ENCODE measurements at regions not wholly inside any gene's neighbourhood (a gene's known extent, or its start where the extent isn't known, plus 50 kb on each side); places are given as distances from the start of the nearest gene placed in this dataset.

DNA sequence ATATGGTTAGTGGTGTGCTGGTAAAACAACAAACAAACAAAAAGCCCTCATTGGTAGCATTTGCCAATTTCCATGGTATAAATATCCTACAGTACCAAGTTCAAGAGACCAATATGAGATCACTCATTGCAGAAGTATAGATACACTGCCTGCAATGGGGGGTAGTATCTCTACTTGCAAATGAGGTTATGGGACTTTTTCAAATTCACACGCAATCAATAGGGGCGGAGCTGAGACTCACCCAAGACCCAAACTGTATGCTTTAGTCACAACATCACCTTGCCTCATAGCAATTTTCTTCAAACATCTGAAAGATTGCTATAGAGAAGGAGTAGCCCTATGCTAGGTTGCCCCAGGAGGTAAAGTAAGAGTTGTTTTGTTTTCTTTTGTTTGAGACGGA is 93.7 kb downstream of the VCPKMT start:
- H3K27ac ChIP-seq = no peak overlapping the region
- TF ChIP-seq, protein P1, sequence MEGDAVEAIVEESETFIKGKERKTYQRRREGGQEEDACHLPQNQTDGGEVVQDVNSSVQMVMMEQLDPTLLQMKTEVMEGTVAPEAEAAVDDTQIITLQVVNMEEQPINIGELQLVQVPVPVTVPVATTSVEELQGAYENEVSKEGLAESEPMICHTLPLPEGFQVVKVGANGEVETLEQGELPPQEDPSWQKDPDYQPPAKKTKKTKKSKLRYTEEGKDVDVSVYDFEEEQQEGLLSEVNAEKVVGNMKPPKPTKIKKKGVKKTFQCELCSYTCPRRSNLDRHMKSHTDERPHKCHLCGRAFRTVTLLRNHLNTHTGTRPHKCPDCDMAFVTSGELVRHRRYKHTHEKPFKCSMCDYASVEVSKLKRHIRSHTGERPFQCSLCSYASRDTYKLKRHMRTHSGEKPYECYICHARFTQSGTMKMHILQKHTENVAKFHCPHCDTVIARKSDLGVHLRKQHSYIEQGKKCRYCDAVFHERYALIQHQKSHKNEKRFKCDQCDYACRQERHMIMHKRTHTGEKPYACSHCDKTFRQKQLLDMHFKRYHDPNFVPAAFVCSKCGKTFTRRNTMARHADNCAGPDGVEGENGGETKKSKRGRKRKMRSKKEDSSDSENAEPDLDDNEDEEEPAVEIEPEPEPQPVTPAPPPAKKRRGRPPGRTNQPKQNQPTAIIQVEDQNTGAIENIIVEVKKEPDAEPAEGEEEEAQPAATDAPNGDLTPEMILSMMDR (conservative IDR thresholded peaks at IDR 0.05) = no peak

DNA sequence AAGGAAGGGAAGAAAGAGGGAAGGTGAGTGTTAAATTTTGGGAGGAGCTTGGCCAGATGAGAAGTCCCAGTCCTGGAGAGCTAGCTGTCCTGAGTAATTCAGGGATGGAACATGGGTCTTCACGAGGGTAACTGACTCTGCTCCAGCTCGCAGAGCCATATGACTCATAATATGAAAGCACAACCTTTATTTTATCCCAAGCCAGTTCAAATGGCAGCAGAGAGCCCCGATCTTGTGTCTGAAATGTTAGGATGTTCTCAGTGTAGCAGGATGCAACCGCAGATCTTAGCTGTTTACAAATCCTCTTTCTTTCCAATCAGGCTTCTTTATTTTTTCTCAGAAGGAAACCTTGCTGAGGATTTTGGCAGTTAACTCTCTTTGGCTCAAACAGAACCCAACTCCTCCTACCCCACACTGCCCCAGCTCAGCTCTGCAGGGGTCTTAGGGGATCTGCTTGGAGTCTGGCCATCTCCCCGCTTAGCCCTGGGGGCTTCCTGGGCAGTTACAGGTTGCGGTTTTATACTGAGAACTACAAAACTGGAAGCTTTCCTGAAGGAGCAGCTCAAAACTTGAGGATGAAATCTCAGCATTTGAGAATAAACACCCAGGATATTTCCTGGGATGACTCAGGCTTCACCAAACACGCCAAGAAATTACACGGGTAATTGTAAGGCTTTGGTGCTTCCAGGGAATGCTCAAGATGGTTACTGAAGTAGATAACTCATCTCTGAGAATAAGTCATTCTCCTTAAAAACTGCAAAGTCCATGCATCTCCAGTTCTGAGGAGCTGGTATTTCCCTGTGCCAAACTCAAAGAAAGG is 92.5 kb downstream of the VCPKMT start:
- no peak overlapping the region for H3K27ac ChIP-seq
- TF ChIP-seq, protein P1 (conservative IDR thresholded peaks at IDR 0.05) = no peak

DNA sequence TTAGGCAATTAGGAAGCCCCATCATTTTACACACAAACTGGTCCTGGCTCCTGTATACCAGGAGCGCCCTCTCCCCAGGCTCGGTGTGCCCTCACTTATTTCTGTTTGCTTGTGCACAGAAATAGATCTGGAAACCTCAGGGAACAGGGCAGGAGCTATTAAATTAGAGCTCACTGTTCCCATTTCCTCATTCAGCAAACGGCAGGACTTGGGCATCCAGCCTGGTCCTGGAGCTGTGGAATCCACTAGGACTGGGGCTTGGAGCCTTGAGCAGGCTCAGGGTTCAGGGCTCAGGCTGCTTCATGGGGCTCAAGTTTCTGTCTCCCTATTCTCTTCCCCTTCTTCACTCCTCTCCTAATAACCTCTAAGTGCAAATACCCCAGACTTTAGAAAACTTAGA is 91.3 kb downstream of the VCPKMT start:
- TF ChIP-seq, protein P1 (conservative IDR thresholded peaks at IDR 0.05) = no peak
- 0 out of 2 replicates have a peak overlapping the region, but pooled peaks have one; percentile 11 for H3K27ac ChIP-seq

DNA sequence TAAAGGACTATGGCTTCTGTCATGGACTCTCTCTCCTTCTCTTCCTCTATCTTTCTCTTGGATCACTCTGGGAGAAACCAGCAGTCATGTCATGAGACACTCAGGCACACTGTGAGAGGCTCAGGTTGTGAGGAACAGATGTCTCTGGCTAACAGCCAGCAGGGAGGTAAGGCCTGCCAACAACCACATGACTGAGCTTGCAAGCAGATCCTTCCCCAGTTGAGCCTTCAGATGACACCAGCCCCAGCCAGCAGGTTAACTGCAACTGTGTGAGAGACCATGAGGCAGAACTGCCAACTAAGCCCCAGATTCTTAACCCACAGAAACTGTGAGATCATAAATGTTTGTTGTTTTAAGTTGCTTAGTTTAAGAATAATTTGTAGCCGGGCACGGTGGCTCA is 90.6 kb downstream of the VCPKMT start:
- H3K27ac ChIP-seq = no peak overlapping the region

DNA sequence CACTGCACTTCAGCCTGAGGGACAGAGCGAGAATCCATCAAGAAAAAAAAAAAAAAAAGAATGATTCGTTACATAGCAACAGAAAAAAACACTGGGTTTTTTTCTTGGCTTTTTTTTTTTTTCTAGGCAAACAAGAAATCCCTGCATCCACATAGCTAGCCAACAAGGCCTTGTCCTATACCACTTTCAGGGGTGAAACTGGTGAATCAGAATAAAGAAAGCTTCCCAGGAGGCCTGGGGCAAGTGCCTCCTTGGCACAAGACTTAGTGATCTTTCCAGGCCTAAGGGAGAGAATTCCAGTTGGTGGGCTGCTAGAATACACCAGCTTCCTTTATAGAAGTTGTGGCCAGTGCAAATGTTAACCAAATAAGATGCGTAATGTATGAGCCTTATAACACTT is 90.0 kb downstream of the VCPKMT start:
- no peak overlapping the region for H3K27ac ChIP-seq
- TF ChIP-seq, protein P1 (conservative IDR thresholded peaks at IDR 0.05) = no peak

More for the DNA sequence above, 90.6 kb downstream of the VCPKMT start:
- TF ChIP-seq, protein P1 (conservative IDR thresholded peaks at IDR 0.05) = no peak

DNA sequence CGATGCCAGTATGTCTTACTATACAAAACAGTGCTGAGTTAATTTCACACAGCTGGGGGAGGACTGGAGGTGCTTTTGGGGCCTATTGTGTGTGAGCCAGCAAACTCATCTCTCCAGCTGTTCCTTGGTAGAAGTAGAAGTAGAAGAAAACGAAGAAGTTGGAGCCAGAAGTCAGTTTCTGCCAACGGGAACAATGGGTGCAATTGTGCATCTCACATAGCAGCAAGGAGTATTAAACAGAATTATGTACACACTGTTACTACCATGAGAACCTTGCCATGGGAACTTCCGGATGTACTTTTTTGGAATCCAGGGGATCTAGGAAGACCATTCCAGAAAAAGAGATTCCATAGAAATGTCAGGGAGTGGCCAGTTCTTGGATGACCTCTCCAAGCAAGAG is 88.6 kb downstream of the VCPKMT start:
- H3K27ac ChIP-seq = no peak overlapping the region
- TF ChIP-seq, protein P1 (conservative IDR thresholded peaks at IDR 0.05) = no peak

DNA sequence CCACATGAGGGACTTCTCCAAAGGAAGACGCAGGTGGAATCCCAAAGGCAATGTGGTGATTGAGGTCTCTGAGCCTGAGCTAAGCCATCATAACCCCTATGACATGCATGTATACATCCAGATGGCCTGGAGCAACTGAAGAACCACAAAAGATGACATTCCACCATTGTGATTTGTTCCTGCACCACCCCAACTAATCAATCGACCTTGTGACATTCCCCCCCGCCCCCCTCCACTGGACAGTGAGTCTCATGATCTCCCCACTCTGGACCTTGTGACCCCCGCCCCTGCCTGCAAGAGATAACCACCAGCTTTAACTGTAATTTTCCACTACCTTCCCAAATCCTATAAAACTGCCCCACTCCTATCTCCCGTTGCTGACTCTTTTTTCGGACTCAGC is 87.9 kb downstream of the VCPKMT start:
- TF ChIP-seq, protein P1 (conservative IDR thresholded peaks at IDR 0.05) = no peak
- H3K27ac ChIP-seq = no peak overlapping the region
